HepG2 (cell line): ENCODE measurements at regions not wholly inside any gene's neighbourhood (a gene's known extent, or its start where the extent isn't known, plus 50 kb on each side); places are given as distances from the start of the nearest gene placed in this dataset.

Experiments used
- ATAC-seq: fragments of 200-7000 bp; cut with Tn5 transposase; 3 replicates; pipeline ENCODE4 v1.9.1; 2020; ENCODE audit warnings: mild to moderate bottlenecking, moderate library complexity
- BruUV-seq: library from RNA; stranded (reverse); fragments of 400-500 nt; replicated peaks from 2 replicates; lab custom pipeline; 2021; lab: Mats Ljungman, UMichigan
- CTCF ChIA-PET: fragments of 300-600 bp; formaldehyde crosslinking; extraction: SDS; loops from one replicate; lab custom pipeline; 2021; ENCODE audit warnings: low total read pairs, inconsistent platforms, low intra/inter-chr PET ratio; lab: Yijun Ruan, JAX
- POLR2A ChIA-PET: fragments of 350-600 bp; sonication (Branson Sonifier 250); formaldehyde crosslinking; loops from one replicate; lab custom pipeline; 2020; ENCODE audit warnings: antibody characterized with exemption, inconsistent platforms; lab: Yijun Ruan, JAX
- DNase-seq: peaks from one replicate; pipeline ENCODE4 v3.0.0-alpha.2; 2015; ENCODE audit warnings: low spot score
- FAIRE-seq: peaks from 3 replicates; lab custom pipeline; 2011; peaks lifted over from hg19 to GRCh38; lab: Jason Lieb, UNC
- H2AFZ ChIP-seq: one replicate; pipeline ENCODE4 v1.6.1; 2011; ENCODE audit warnings: low read length, inconsistent platforms
- H3K27ac ChIP-seq: fragments of 300-600 bp; 3 replicates; pipeline ENCODE4 v1.8.0; 2011; ENCODE audit warnings: mixed run types, mild to moderate bottlenecking, mixed read lengths, low read length, inconsistent platforms; ENCODE audit not compliant: insufficient read depth; ENCODE audit errors: extremely low read length
- H3K27me3 ChIP-seq, 2 experiments: fragments of 200-600 bp in 1 of 2; 2 replicates in 1 of 2; 3 replicates in 1 of 2; pipeline versions ENCODE4 v1.6.0 to v1.8.0; 2011; ENCODE audit warnings: low read length in 2 of 2, mild to moderate bottlenecking in 2 of 2, moderate library complexity in 2 of 2, inconsistent platforms in 1 of 2; ENCODE audit not compliant: insufficient read depth in 2 of 2, control insufficient read depth in 1 of 2
- H3K36me3 ChIP-seq, 2 experiments: fragments of 200-600 bp in 1 of 2; replicated peaks in 1 of 2; 2 replicates in 1 of 2; 3 replicates in 1 of 2; pipeline versions ENCODE4 v1.5.1 to v1.8.0; 2011; ENCODE audit warnings: low read length in 2 of 2, inconsistent platforms in 1 of 2; ENCODE audit not compliant: insufficient read depth in 2 of 2, control insufficient read depth in 1 of 2
- H3K4me1 ChIP-seq: 2 replicates; pipeline ENCODE4 v1.5.1; 2012; ENCODE audit warnings: low read length, inconsistent platforms; ENCODE audit not compliant: insufficient read depth
- H3K4me2 ChIP-seq: 2 replicates; pipeline ENCODE4 v1.6.0; 2011; ENCODE audit warnings: low read depth, low read length, inconsistent platforms
- H3K4me3 ChIP-seq, 3 experiments: fragments of 200-600 bp in 1 of 3; sonication (generic), shearing (Covaris generic) in 1 of 3; replicated peaks in 1 of 3; 2 replicates each; pipeline ENCODE4 v1.5.1; 2011 to 2016; ENCODE audit warnings: low read length in 3 of 3, inconsistent platforms in 2 of 3, low read depth in 2 of 3, mild to moderate bottlenecking in 2 of 3, control low read depth in 1 of 3, mixed read lengths in 1 of 3; ENCODE audit not compliant: insufficient read depth in 1 of 3
- H3K79me2 ChIP-seq: one replicate; pipeline ENCODE4 v1.6.1; 2011; ENCODE audit warnings: low read length, inconsistent platforms; ENCODE audit not compliant: insufficient read depth
- H3K9ac ChIP-seq: 2 replicates; pipeline ENCODE4 v1.6.0; 2011; ENCODE audit warnings: mild to moderate bottlenecking, low read depth, low read length, inconsistent platforms; ENCODE audit not compliant: insufficient read depth
- H3K9me3 ChIP-seq: 2 replicates; pipeline ENCODE4 v1.5.1; 2012; ENCODE audit warnings: mild to moderate bottlenecking, low read length
- H4K20me1 ChIP-seq: 2 replicates; pipeline ENCODE4 v1.6.0; 2011; ENCODE audit warnings: inconsistent platforms, mild to moderate bottlenecking, low read length, moderate library complexity; ENCODE audit not compliant: insufficient read depth
- FOSL2 ChIP-seq: sonication (generic); formaldehyde crosslinking; IDR thresholded peaks from 2 replicates; pipeline ENCODE4 v1.4.0; 2020; ENCODE audit warnings: missing genetic modification reagents
- IKZF4 ChIP-seq: sonication (generic); formaldehyde crosslinking; IDR thresholded peaks from 2 replicates; pipeline ENCODE4 v1.5.1; 2020; ENCODE audit warnings: borderline replicate concordance, mild to moderate bottlenecking, low read depth, missing genetic modification reagents; ENCODE audit errors: not compliant biosample characterization
- MAFK ChIP-seq, 2 experiments: IDR thresholded peaks in 1 of 2; conservative IDR thresholded peaks in 1 of 2; 2 replicates each; pipeline ENCODE4 v1.6.1; 2011; ENCODE audit warnings: improper control_type of control experiment in 2 of 2, low read length in 2 of 2
- NFE2L2 ChIP-seq: fragments of 150-350 bp; IDR thresholded peaks from 2 replicates; pipeline ENCODE4 v1.6.1; 2014; ENCODE audit warnings: low read length
- RFXANK ChIP-seq: IDR thresholded peaks from 2 replicates; pipeline ENCODE4 v1.6.1; 2016
- U2AF1 ChIP-seq: fragments of 200-400 bp; formaldehyde crosslinking; optimal IDR thresholded peaks from 2 replicates; pipeline ENCODE3; 2017; ENCODE audit warnings: mild to moderate bottlenecking, low read depth, low read length
- ZNF460 ChIP-seq: sonication (generic); formaldehyde crosslinking; IDR thresholded peaks from 2 replicates; pipeline ENCODE4 v1.5.1; 2020; ENCODE audit warnings: missing genetic modification reagents, mild to moderate bottlenecking, borderline replicate concordance
- ZNF564 ChIP-seq: sonication (generic); formaldehyde crosslinking; IDR thresholded peaks from 2 replicates; pipeline ENCODE4 v1.8.1; 2023; ENCODE audit warnings: mild to moderate bottlenecking, missing genetic modification reagents
- WGBS: methylation state at CpG from one replicate; pipeline ENCODE4 v1.1.6; 2017; ENCODE audit warnings: low lambda C conversion rate; 5-methylcytosine and 5-hydroxymethylcytosine counted together
- in situ Hi-C: cut with HindIII; loops from 2 replicates; pipeline ENCODE4 v1.10.0; 2017; ENCODE audit warnings: low pct_unique_long_range_greater_than_20kb; ENCODE audit not compliant: extremely low pct_ligation_motif_present
- intact Hi-C: fragments of 100-400 bp; cut with micrococcal nuclease; formaldehyde crosslinking; loops from one replicate; pipeline ENCODE4 v1.10.0; 2022; ENCODE audit not compliant: unreplicated experiment

DNA sequence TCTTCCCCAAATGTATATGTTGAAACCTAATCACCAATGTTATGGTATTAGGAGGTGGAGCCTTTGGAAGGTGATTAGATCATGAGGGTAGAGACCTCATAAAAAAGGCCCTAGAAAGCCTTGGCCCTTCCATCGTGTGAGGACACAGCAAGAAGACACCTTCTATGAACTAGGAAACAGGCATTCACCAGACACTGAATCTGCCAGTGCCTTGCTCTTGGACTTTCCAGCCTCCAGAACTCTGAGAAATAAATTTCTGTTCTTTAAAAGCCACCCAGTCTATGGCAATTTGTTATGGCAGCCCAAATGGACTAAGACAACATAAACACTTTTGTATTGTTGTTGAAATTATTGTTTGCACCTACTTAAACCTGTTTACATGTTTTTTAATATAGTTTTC is 221.8 kb upstream of the RPS6KA3 start:
- FAIRE-seq (no peak), DNase-seq (no peak), ATAC-seq (no peak)
- 100% methylated on average over 1 of the region's 1 CpG for whole genome bisulfite sequencing
- POLR2A ChIA-PET, result no interaction called here
- Histone ChIP-seq H3K27ac (no peak overlapping the region), H2AFZ (no peak overlapping the region), H3K4me2 (no peak overlapping the region), H3K36me3 (no peaks in the 10 kb centered on the region), H3K9ac (no peak overlapping the region), H3K4me3 (no peak overlapping the region), H3K4me1 (peaks cover 27% of the 10 kb centered on the region), H4K20me1 (no peaks in the 10 kb centered on the region), H3K9me3 (no peaks in the 10 kb centered on the region), H3K27me3 (no peaks in the 10 kb centered on the region), H3K79me2 (no peaks in the 10 kb centered on the region)
- no TSS peak for BruUV-seq
- TF ChIP-seq NFE2L2 (no peak), ZNF460 (CRISPR knock-in tag) (no peak), ZNF564 (peak; percentile 97), IKZF4 (CRISPR knock-in tag) (no peak)
- CTCF ChIA-PET, result no interaction called here
- intact Hi-C loops (no loop called here), in situ Hi-C loops (no loop called here)

DNA sequence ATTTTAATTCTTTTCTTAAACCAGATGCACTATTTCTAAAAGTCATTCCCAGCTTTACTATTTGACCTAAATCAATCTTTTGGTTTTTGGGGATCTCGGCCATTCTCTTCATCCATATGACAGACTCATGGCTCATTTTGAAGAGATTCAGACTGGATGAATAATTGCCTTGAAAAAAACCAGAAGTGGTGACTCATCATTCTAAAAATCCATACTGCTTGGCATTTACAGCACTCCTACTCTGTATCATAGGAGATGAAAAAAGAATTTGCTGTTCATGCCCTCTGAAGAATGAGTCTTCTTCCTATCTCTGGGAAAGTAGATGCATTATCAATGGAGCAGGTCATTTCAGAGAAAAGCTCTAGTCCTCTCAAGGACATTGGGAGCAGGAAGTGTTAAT is 220.5 kb upstream of the RPS6KA3 start:
- no peaks in the 10 kb centered on the region for H3K27me3 ChIP-seq

More for the DNA sequence above, 220.5 kb upstream of the RPS6KA3 start:
- WGBS, result 100% methylated on average over 1 of the region's 1 CpG
- in situ Hi-C loops, result no loop called here
- no peaks in the 10 kb centered on the region for H4K20me1 ChIP-seq
- H2AFZ ChIP-seq, result no peak overlapping the region
- intact Hi-C loops, result no loop called here
- ATAC-seq (no peak), DNase-seq (no peak), FAIRE-seq (no peak)
- H3K79me2 ChIP-seq, result no peaks in the 10 kb centered on the region
- no peak overlapping the region for H3K9ac ChIP-seq
- ChIA-PET POLR2A (no interaction called here), CTCF (no interaction called here)
- no peak overlapping the region for H3K4me2 ChIP-seq
- no peaks in the 10 kb centered on the region for H3K36me3 ChIP-seq
- BruUV-seq, result no TSS peak
- no peaks in the 10 kb centered on the region for H3K9me3 ChIP-seq
- no peak overlapping the region for H3K27ac ChIP-seq
- peaks cover 22% of the 10 kb centered on the region for H3K4me1 ChIP-seq
- TF ChIP-seq FOSL2 (CRISPR knock-in tag) (0 out of 2 replicates have a peak, but pooled peaks have one; percentile 17), U2AF1 (no peak), MAFK (conservative IDR thresholded peaks at IDR 0.05 in 1 of 2, IDR thresholded peaks at IDR 0.05 in 1 of 2; ENCODE audit: low read length in 2 of 2) (peak; percentile 10 to 34; a peak in 1 of 4 replicates), RFXANK (no peak)
- no peak overlapping the region for H3K4me3 ChIP-seq
